Liver (tissue), 3 donors: ENCODE measurements at regions not wholly inside any gene's neighbourhood (a gene's known extent, or its start where the extent isn't known, plus 50 kb on each side); places are given as distances from the start of the nearest gene placed in this dataset.

Experiments
- EGR1 ChIP-seq, 2 donors: IDR thresholded peaks; 2 replicates each; pipeline ENCODE4 v1.6.1; 2016 to 2018; ENCODE audit warnings: antibody characterized with exemption in 2 of 2, low read depth in 2 of 2
- FOXA1 ChIP-seq: IDR thresholded peaks from 2 replicates; pipeline ENCODE4 v1.6.1; 2016; ENCODE audit warnings: antibody characterized with exemption
- HNF4A ChIP-seq, 2 donors: conservative IDR thresholded peaks; 2 replicates each; pipeline ENCODE4 v1.6.1; 2016; ENCODE audit warnings: antibody characterized with exemption in 2 of 2, mild to moderate bottlenecking in 2 of 2
- JUND ChIP-seq, 2 donors: IDR thresholded peaks; 2 replicates each; pipeline ENCODE4 v1.6.1; 2016; ENCODE audit warnings: antibody characterized with exemption in 2 of 2
- RAD21 ChIP-seq, 2 donors: IDR thresholded peaks; 2 replicates each; pipeline ENCODE4 v1.6.1; 2016; ENCODE audit warnings: antibody characterized with exemption in 2 of 2, mild to moderate bottlenecking in 2 of 2
- RXRA ChIP-seq, 2 donors: IDR thresholded peaks; 2 replicates each; pipeline ENCODE4 v1.6.1; 2017 to 2018; ENCODE audit warnings: antibody characterized with exemption in 2 of 2, mild to moderate bottlenecking in 1 of 2
- SP1 ChIP-seq: IDR thresholded peaks from 2 replicates; pipeline ENCODE4 v1.6.1; 2018; ENCODE audit warnings: antibody characterized with exemption, mild to moderate bottlenecking
- TAF1 ChIP-seq: conservative IDR thresholded peaks from 2 replicates; pipeline ENCODE4 v1.6.1; 2016; ENCODE audit warnings: antibody characterized with exemption, mild to moderate bottlenecking
- YY1 ChIP-seq: IDR thresholded peaks from 2 replicates; pipeline ENCODE4 v1.6.1; 2016; ENCODE audit warnings: antibody characterized with exemption, mild to moderate bottlenecking
- TF ChIP-seq, protein P1 (sequence below): fragments of 150-350 bp; IDR thresholded peaks from 2 replicates; pipeline ENCODE4 v1.5.1; 2017; ENCODE audit warnings: improper control_type of control experiment, low read depth, low read length; ENCODE audit not compliant: missing input control
- TF ChIP-seq, protein P2 (sequence below): IDR thresholded peaks from 2 replicates; pipeline ENCODE4 v1.6.1; 2016; ENCODE audit warnings: antibody characterized with exemption
- TF ChIP-seq, protein P3 (sequence below): IDR thresholded peaks from 2 replicates; pipeline ENCODE4 v1.6.1; 2016; ENCODE audit warnings: antibody characterized with exemption
- TF ChIP-seq, protein P4 (sequence below): IDR thresholded peaks from 2 replicates; pipeline ENCODE4 v1.6.1; 2016; ENCODE audit warnings: antibody characterized with exemption, mild to moderate bottlenecking
- TF ChIP-seq, protein P5 (sequence below): IDR thresholded peaks from 2 replicates; pipeline ENCODE4 v1.6.1; 2016; ENCODE audit warnings: antibody characterized with exemption
- donor health status: healthy.
- donor health status: healthy.

DNA sequence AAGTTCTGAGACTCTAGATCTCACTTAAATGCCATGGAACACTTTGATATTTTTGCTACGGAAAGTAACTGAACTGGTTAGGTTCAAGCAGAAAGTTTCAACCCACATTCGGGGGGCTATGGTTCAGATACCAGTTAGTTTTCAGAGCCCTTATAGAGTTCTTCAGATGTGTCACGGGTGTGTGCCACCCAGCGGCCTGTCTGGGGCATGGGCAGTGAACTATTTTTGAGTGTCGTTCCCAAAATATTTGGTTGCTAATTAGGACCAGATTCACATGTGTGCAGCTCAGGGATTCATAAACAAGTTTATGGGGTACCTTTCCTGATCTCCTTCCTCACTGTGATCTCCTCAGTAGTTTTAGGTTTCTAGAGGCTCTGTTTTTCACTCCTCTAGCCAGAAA, 271.9 kb downstream of the C7orf25 start:
- TF ChIP-seq, protein P1, sequence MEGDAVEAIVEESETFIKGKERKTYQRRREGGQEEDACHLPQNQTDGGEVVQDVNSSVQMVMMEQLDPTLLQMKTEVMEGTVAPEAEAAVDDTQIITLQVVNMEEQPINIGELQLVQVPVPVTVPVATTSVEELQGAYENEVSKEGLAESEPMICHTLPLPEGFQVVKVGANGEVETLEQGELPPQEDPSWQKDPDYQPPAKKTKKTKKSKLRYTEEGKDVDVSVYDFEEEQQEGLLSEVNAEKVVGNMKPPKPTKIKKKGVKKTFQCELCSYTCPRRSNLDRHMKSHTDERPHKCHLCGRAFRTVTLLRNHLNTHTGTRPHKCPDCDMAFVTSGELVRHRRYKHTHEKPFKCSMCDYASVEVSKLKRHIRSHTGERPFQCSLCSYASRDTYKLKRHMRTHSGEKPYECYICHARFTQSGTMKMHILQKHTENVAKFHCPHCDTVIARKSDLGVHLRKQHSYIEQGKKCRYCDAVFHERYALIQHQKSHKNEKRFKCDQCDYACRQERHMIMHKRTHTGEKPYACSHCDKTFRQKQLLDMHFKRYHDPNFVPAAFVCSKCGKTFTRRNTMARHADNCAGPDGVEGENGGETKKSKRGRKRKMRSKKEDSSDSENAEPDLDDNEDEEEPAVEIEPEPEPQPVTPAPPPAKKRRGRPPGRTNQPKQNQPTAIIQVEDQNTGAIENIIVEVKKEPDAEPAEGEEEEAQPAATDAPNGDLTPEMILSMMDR = no peak
- TF ChIP-seq, protein P2, sequence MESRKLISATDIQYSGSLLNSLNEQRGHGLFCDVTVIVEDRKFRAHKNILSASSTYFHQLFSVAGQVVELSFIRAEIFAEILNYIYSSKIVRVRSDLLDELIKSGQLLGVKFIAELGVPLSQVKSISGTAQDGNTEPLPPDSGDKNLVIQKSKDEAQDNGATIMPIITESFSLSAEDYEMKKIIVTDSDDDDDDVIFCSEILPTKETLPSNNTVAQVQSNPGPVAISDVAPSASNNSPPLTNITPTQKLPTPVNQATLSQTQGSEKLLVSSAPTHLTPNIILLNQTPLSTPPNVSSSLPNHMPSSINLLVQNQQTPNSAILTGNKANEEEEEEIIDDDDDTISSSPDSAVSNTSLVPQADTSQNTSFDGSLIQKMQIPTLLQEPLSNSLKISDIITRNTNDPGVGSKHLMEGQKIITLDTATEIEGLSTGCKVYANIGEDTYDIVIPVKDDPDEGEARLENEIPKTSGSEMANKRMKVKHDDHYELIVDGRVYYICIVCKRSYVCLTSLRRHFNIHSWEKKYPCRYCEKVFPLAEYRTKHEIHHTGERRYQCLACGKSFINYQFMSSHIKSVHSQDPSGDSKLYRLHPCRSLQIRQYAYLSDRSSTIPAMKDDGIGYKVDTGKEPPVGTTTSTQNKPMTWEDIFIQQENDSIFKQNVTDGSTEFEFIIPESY = no peak
- no peak for TF ChIP-seq SP1
- TF ChIP-seq, protein P3, sequence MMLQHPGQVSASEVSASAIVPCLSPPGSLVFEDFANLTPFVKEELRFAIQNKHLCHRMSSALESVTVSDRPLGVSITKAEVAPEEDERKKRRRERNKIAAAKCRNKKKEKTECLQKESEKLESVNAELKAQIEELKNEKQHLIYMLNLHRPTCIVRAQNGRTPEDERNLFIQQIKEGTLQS = no peak
- no peak for TF ChIP-seq TAF1
- TF ChIP-seq RAD21 (IDR thresholded peaks at IDR 0.05) = no peak
- TF ChIP-seq HNF4A (conservative IDR thresholded peaks at IDR 0.05) = no peak
- TF ChIP-seq, protein P4, sequence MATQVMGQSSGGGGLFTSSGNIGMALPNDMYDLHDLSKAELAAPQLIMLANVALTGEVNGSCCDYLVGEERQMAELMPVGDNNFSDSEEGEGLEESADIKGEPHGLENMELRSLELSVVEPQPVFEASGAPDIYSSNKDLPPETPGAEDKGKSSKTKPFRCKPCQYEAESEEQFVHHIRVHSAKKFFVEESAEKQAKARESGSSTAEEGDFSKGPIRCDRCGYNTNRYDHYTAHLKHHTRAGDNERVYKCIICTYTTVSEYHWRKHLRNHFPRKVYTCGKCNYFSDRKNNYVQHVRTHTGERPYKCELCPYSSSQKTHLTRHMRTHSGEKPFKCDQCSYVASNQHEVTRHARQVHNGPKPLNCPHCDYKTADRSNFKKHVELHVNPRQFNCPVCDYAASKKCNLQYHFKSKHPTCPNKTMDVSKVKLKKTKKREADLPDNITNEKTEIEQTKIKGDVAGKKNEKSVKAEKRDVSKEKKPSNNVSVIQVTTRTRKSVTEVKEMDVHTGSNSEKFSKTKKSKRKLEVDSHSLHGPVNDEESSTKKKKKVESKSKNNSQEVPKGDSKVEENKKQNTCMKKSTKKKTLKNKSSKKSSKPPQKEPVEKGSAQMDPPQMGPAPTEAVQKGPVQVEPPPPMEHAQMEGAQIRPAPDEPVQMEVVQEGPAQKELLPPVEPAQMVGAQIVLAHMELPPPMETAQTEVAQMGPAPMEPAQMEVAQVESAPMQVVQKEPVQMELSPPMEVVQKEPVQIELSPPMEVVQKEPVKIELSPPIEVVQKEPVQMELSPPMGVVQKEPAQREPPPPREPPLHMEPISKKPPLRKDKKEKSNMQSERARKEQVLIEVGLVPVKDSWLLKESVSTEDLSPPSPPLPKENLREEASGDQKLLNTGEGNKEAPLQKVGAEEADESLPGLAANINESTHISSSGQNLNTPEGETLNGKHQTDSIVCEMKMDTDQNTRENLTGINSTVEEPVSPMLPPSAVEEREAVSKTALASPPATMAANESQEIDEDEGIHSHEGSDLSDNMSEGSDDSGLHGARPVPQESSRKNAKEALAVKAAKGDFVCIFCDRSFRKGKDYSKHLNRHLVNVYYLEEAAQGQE = no peak
- no peak for TF ChIP-seq EGR1 (IDR thresholded peaks at IDR 0.05; ENCODE audit: low read depth in 2 of 2)
- TF ChIP-seq, protein P5, sequence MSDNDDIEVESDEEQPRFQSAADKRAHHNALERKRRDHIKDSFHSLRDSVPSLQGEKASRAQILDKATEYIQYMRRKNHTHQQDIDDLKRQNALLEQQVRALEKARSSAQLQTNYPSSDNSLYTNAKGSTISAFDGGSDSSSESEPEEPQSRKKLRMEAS = no peak
- TF ChIP-seq FOXA1 = no peak
- no peak for TF ChIP-seq RXRA (IDR thresholded peaks at IDR 0.05)
- TF ChIP-seq YY1 = no peak
- TF ChIP-seq JUND (IDR thresholded peaks at IDR 0.05) = no peak
